HG03060 (cell line): ENCODE measurements at regions not wholly inside any gene's neighbourhood (a gene's known extent, or its start where the extent isn't known, plus 50 kb on each side); places are given as distances from the start of the nearest gene placed in this dataset.

Experiments
- ATAC-seq: cut with Tn5 transposase; IDR thresholded peaks from one replicate; pipeline ENCODE4 v1.9.1; 2021; ENCODE audit warnings: low read depth, moderate number of reproducible peaks; ENCODE audit not compliant: unreplicated experiment

GRCh38 chr3:124089214-124089613, 97.3 kb upstream of the ROPN1 start:
- ATAC-seq = no peak

- no peak for ATAC-seq
Observed at GRCh38 chr3:124091716-124092115, 99.8 kb upstream of the ROPN1 start.

- ATAC-seq = no peak
Observed at GRCh38 chr3:124092811-124093210, 100.9 kb upstream of the ROPN1 start.

DNA sequence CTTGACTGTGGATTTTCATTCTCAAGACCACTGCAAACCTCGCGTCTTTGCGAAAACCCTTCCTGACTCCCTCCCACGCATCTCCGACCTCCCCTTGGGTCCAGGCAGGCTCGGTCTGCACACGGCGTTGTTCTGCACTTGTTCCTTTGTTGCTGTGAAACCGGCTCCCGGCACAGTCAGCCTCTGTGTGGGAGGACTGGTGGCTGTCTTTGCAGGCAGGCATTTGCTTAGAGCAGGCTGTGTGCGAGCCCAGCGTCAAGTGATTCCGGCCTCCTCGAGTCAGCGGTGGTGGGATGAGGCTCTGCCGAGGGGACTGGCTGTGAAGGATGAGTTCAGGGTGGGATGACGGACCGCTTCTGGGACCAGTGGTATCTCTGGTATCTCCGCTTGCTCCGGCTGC, 102.6 kb upstream of the ROPN1 start:
- no peak for ATAC-seq

DNA sequence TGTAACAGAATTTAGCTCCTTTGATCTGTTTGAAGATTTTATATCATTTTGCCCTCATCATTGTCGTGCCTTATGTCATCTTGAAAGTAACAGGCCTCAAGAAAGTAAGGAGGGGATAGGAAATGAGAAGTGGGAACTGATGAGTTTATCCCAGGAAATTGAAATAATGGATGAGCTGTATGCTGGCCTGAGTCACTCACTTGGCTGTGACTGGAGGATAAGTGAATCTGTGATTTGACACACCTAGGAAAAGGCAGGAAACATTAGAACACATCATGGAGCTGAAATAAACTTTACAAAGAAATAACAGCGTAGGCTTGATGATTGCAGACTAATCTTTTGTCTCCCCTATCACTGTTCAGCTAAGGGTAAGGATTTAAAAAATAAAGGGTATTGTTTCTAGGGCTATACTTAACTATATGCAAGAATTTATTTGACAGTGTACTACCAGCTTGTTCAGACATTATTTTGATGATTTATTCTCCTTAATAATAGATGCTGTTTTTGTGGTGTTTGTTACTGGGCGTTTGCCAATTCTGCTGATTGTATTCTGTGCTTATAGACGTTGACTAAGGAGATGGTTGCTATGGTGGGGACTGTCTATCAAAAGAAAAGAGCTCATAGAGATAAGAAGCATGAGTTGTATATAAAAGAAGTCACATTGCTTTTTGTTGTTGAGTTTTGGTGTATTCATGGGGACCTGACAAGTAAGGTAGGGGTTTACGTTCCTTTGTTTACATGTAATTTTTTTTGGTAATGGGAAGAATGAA, 105.6 kb upstream of the ROPN1 start:
- ATAC-seq = no peak

DNA sequence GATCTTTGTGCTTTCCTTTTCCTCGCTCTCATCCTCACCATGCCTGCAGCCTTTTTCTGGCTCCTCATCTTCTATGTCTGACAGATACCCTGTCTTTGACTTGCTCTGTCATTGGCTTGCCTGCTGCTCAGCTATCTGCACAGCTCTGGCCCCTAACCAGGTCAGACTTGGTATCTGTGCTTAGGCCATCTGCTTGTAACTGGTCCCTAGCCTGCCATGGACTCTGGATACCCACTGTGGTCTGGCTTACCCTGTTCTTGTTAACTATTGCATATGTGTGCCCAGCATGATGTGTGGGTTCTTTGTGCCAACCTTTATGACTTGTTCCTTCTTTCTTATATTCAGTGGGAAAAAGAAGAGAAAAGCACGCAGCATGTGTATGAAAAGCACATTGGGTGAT, 109.7 kb upstream of the ROPN1 start:
- ATAC-seq = no peak

DNA sequence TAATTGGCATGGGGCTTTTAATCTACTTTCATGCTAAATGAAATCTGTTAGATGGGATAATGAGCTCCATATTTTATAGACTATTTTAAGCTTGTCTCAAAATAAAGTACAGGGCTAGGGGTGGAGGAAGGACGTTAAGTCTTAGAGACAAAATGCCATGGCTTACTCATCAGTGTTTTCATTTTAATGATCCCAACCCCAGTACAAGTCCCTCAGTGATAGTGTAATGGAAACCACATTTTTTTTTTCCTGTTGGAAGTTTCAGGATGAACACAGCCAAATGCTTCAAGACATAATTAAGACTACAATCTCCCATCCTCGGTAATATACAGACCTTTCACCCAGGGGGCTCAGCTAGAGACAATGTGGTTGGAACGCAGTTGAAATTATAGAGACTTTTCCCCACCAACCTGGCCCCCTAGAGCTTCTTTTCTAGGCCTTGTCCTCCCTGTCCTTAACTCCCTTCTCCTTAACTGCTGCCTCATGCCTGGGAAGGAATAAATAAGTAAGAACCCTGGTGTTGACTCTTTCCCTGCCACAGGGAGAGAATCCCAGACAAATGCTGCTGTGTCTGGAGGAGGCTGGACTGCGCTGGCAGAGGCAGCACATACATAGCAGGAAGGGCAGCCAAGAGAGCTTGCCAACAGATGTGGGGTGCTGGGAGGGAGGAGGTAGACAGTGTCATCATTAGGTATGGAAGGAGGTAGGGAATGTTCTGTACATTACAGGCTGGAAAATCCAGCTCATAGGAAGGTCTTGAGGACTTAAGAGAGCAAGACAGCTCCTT, 115.4 kb upstream of the ROPN1 start:
- ATAC-seq = no peak

- no peak for ATAC-seq
Observed at GRCh38 chr3:124108446-124108845, 116.5 kb upstream of the ROPN1 start.

DNA sequence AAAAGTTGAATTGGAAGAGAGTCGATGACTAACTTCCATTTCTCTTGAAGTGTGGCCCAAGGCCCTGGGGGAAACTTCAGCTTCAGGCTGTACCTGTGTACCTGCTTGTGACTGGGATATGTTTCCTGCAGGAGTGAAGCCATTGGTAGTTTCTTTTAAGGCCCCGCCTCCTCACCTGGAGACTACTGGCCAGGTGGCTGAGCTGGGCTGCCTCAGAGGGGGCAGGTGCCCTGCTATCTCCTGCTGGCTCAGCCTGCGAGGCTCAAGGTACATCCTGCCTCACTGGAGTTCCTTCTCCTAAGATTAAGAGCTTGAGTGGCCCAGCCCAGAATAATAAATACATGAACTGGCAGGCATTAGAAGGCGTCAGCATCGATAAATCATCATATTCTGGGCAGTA, 121.6 kb upstream of the ROPN1 start:
- ATAC-seq = no peak

- no peak for ATAC-seq
Observed at GRCh38 chr3:124115279-124115678, 123.4 kb upstream of the ROPN1 start.

DNA sequence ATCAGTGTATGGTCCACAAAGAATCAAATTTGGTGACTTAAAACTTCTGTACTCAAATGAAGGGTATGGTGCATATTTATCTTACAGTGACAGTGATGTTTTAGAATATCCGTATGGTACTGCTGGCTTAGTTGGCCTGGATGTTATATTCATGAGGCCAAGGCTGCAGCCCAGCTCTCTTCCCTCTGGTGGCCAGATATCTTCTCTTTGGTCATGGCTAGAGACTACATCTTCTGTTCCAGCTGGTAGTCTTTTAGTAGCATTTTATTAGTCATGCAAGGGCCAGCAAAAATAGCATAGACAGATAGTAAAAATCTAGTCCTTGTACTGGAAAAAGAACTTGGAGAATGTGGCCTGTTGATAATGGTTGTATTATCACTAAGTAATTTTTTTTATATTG, 124.0 kb upstream of the ROPN1 start:
- ATAC-seq = no peak

- no peak for ATAC-seq
Observed at GRCh38 chr3:124116906-124117305, 125.0 kb upstream of the ROPN1 start.

DNA sequence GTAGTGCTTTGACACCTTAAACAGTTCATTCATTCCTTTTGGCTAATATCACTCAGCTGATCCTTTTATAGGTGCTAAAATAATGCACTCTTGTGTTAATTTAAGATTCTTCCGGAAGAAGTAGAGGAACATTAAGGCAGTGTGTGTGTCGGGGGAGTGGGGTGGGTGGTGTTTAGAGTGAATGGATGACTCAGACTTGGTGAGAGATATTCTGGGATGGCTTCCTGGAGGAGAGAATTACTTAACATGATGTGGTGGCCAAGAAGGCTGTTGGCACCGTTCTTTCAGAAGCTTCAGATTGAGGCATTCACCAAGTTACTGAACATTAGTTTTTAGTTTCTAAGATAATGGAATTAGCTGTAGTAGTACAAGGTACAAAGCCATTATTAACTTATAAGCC, 125.6 kb upstream of the ROPN1 start:
- ATAC-seq = no peak

DNA sequence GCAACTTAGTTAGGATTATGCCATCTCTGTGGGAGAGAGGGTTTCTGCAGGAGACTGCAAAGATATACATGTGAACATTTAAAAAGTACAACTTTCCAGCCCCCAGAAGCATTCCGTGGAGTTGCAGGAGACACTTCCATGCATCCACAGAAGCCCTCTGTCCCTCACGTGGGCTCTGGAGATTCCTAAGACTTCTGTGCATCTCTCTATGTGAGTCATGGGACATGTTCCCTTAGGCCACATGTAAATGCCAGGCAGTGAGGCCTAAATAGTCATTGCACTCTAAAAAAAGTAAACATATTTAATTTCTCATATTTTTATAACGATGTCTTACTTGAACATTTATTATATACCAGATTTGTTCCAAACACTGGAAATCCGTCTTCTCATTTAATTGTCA, 126.5 kb upstream of the ROPN1 start:
- ATAC-seq = no peak

GRCh38 chr3:124119056-124119716, 127.3 kb upstream of the ROPN1 start:
- ATAC-seq = no peak

DNA sequence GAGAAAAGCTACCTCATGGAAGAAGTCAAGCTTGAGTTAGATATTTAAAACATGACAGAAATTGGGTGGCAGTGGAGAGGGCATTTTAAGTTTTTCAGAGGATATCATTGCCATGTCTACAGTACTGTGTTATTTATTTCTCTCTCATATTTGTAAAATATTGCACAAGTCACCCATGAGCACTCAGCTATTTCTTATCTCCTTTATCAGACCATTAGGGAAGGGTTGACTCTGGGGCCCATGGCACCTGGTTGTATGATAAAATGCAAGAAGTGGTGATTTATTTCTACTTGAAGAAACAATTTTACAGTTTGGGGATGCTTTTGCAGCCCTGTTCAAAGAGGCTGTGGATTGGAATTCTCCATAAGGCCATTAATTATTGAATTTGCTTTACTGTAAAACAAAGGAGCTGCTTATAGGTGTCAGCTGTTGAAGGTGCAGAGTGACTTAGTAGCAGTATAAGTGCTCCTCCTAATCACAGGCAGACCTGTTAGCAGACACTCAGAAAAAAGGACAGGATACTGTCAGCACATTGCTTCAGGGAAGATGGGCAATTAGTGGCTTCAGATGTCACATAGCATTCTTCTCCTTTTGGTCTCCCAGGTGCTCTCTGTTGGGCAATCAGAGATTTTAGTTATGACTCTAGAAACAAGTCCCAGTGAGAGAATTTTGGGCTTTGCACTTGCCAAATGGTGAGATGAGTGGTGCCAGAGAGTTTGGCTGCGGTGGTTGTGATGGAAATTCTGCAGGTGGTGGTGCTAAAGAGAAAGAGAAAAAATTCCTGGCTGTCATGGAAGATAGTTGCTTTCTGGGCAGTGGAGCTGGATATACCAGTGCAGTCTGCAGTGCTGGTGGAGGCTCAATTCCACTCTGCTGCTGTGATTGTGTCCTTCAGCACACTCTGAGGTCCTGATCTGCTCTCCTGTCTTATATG, 129.7 kb upstream of the ROPN1 start:
- no peak for ATAC-seq

GRCh38 chr3:124125315-124125714, 133.4 kb upstream of the ROPN1 start:
- ATAC-seq = no peak

DNA sequence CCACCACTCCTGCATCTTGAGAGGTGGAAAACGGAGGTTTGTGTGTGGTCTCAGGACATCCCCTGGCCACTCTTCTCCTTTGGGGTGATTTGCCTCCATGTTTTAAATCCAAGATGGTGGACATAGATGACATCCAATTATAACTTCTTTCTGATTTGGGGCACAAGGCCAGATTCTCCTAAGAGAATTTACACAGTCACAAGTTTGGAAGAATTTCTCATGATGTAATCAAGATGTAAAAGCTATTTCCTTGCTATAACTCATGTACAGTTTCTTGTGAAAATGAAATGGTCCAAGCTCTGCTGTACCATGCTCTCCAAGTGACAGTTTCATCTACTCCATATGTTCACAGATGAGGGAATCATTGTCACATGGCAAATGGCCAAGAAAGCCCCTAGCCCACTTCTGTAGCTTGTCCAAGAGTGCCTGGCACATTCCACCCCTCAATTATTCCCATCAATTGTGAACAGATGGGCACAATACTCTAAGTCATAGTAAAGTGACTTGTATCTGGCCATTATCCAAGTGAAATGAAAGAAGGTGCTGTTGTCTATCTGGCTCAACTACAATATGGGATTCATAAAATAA, 134.6 kb upstream of the ROPN1 start:
- ATAC-seq = no peak

DNA sequence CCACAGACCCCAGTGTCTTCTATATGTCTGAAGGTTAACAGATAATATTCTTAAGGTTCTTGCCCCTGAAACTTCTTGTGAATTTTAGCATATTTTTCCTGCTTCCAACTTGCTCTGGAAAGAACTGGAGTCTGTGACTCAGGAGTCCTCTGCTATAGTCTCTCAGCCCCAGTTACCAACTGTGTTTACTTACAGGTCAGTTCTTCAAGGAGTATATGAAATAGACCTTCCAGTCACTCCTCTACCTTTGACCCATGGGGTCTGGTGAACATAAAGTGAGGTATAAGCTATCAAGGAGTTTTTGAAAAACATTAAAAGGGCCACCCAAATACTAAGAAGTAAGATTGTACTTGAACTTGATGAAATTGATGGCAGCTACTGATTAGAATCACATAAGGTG, 139.2 kb upstream of the ROPN1 start:
- no peak for ATAC-seq

DNA sequence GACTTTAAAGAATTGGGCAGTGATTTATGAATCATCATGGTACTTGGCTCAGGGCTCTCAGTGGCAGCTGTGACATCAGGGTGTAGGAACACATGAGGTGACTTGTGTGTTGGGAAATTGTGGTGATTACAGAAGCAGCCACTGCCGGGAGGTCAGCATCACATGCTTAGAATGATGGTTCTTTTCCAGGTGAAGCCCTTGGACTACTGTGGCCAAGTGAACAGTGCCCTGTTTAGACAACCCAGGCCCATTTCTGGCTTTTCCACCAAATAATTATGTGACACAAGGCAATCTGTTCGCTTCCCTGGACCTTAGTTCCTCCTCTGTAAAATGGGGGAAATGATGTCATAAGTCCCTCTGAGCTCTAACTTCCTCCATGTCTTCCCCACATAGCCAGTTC, 139.7 kb upstream of the ROPN1 start:
- ATAC-seq = no peak
